ENCODE measurements at regions not wholly inside any gene's neighbourhood (a gene's known extent, or its start where the extent isn't known, plus 50 kb on each side); places are given as distances from the start of the nearest gene placed in this dataset.

GRCh38 chr17:77901481-77901880 lies 57.0 kb upstream of the TNRC6C start:
- H3K79me2 ChIP-seq (ENCODE audit: control insufficient read depth, insufficient read depth, low read length) = no peaks in the 10 kb centered on the region
- H3K4me3 ChIP-seq = no peak overlapping the region
- peaks cover 41 to 77% of the 10 kb centered on the region in 2 experiments for H3K27me3 ChIP-seq (ENCODE audit: control insufficient read depth in 2 of 2, insufficient read depth in 2 of 2, low read length in 2 of 2)
- no peak overlapping the region for H3K4me2 ChIP-seq (ENCODE audit: insufficient read depth, low read length)
- ATAC-seq (no peak), DNase-seq (ENCODE audit: extremely low read depth in 1 of 4, low spot score in 3 of 4) (no peak), FAIRE-seq (no peak)
- no peaks in the 10 kb centered on the region for H3K9me3 ChIP-seq (replicated peaks; ENCODE audit: control insufficient read depth, insufficient read depth, low read depth, low read length)
- H4K20me1 ChIP-seq (replicated peaks; ENCODE audit: control insufficient read depth, insufficient read depth, low read length) = peaks cover 7% of the 10 kb centered on the region; the same call in 1 of the 2 replicates
- no peaks in the 10 kb centered on the region for H3K9me1 ChIP-seq (ENCODE audit: control insufficient read depth, insufficient read depth, low read length)
- in situ Hi-C loops (cut with MboI) (no loop called here), intact Hi-C loops (cut with micrococcal nuclease) (no loop called here)
- 0% methylated on average over 2 of the region's 2 CpGs for WGBS (ENCODE audit: insufficient coverage, low coverage, missing lambda C conversion rate)
- no TSS peak for BruUV-seq (replicated peaks)
- POLR2A ChIA-PET = no interaction called here
- H3K36me3 ChIP-seq (ENCODE audit: control insufficient read depth, insufficient read depth, low read length) = no peaks in the 10 kb centered on the region
- no peaks in the 10 kb centered on the region; a peak in 1 of 5 replicates for H3K4me1 ChIP-seq (replicated peaks in 1 of 2; ENCODE audit: control insufficient read depth in 2 of 2, insufficient read depth in 2 of 2, low read length in 2 of 2)
- H3K27ac ChIP-seq (ENCODE audit: extremely low read depth, low read depth, low read length) = no peak overlapping the region
- H2AFZ ChIP-seq (ENCODE audit: low read depth, low read length) = no peak overlapping the region
- CTCF ChIA-PET (ENCODE audit: low intra/inter-chr PET ratio) = no interaction called here
- H3K9ac ChIP-seq (ENCODE audit: insufficient read depth in 1 of 2, low read depth in 2 of 2, low read length in 2 of 2) = no peak overlapping the region
- TF ChIP-seq ZNF398 (CRISPR knock-in tag; IDR thresholded peaks at IDR 0.05) (no peak), XRCC4 (IDR thresholded peaks at IDR 0.05; ENCODE audit: extremely low read depth, insufficient read depth, insufficient read length) (no peak), RNF219 (CRISPR knock-in tag; IDR thresholded peaks at IDR 0.05) (no peak), ZNF431 (CRISPR knock-in tag; IDR thresholded peaks at IDR 0.05) (no peak), MCM7 (IDR thresholded peaks at IDR 0.05) (no peak), NFATC3 (IDR thresholded peaks at IDR 0.05) (no peak), ZNF583 (CRISPR knock-in tag; IDR thresholded peaks at IDR 0.05) (no peak)
- TF ChIP-seq, protein P1, sequence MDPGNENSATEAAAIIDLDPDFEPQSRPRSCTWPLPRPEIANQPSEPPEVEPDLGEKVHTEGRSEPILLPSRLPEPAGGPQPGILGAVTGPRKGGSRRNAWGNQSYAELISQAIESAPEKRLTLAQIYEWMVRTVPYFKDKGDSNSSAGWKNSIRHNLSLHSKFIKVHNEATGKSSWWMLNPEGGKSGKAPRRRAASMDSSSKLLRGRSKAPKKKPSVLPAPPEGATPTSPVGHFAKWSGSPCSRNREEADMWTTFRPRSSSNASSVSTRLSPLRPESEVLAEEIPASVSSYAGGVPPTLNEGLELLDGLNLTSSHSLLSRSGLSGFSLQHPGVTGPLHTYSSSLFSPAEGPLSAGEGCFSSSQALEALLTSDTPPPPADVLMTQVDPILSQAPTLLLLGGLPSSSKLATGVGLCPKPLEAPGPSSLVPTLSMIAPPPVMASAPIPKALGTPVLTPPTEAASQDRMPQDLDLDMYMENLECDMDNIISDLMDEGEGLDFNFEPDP (CRISPR knock-in tag; IDR thresholded peaks at IDR 0.05) = no peak
